OCI-LY1 (cell line): ENCODE measurements at regions not wholly inside any gene's neighbourhood (a gene's known extent, or its start where the extent isn't known, plus 50 kb on each side); places are given as distances from the start of the nearest gene placed in this dataset.

Experiments used
- H2AFZ ChIP-seq: fragments of 200-600 bp; sonication (generic), shearing (Covaris generic); 2 replicates; pipeline ENCODE4 v1.6.0; 2014; ENCODE audit warnings: antibody characterized with exemption, mild to moderate bottlenecking, low read length
- H3F3A ChIP-seq: fragments of 200-600 bp; sonication (generic), shearing (Covaris generic); 2 replicates; pipeline ENCODE4 v1.6.0; 2014; ENCODE audit warnings: mild to moderate bottlenecking, antibody characterized with exemption, low read length, moderate library complexity; ENCODE audit not compliant: insufficient read depth
- H3K27ac ChIP-seq: fragments of 200-600 bp; sonication (generic); 2 replicates; pipeline ENCODE4 v1.5.1; 2014; ENCODE audit warnings: low read length, mixed run types, mild to moderate bottlenecking, low read depth; ENCODE audit not compliant: poor library complexity, severe bottlenecking
- H3K27me3 ChIP-seq: fragments of 200-600 bp; sonication (generic); 2 replicates; pipeline ENCODE4 v1.6.0; 2014; ENCODE audit warnings: antibody characterized with exemption, mild to moderate bottlenecking, low read length, moderate library complexity; ENCODE audit not compliant: insufficient read depth
- H3K36me3 ChIP-seq: fragments of 200-600 bp; sonication (generic); 2 replicates; pipeline ENCODE4 v1.6.1; 2014; ENCODE audit warnings: mild to moderate bottlenecking, antibody characterized with exemption, low read length, moderate library complexity, mixed read lengths; ENCODE audit not compliant: insufficient read depth
- H3K4me1 ChIP-seq: fragments of 200-600 bp; sonication (generic); 2 replicates; pipeline ENCODE4 v1.5.1; 2014; ENCODE audit warnings: mild to moderate bottlenecking, low read length, moderate library complexity; ENCODE audit not compliant: insufficient read depth, severe bottlenecking
- H3K4me2 ChIP-seq: fragments of 200-600 bp; sonication (generic), shearing (Covaris generic); 2 replicates; pipeline ENCODE4 v1.6.1; 2014; ENCODE audit warnings: low read length
- H3K4me3 ChIP-seq: fragments of 200-600 bp; sonication (generic); 2 replicates; pipeline ENCODE4 v1.5.1; 2014; ENCODE audit warnings: low read length, low read depth, mild to moderate bottlenecking, mixed read lengths; ENCODE audit not compliant: poor library complexity, severe bottlenecking
- H3K79me2 ChIP-seq: fragments of 200-600 bp; shearing (Covaris generic); 2 replicates; pipeline ENCODE4 v1.6.1; 2016; ENCODE audit warnings: mixed run types, low read length, mixed read lengths; ENCODE audit not compliant: insufficient read depth
- H3K9ac ChIP-seq: fragments of 200-600 bp; sonication (generic), shearing (Covaris generic); 2 replicates; pipeline ENCODE4 v1.6.1; 2014; ENCODE audit warnings: mild to moderate bottlenecking, low read length, mixed read lengths
- H3K9me2 ChIP-seq: fragments of 200-600 bp; sonication (generic), shearing (Covaris generic); 2 replicates; pipeline ENCODE4 v1.6.1; 2014; ENCODE audit warnings: low read depth, mild to moderate bottlenecking, low read length, mixed read lengths
- H3K9me3 ChIP-seq: fragments of 200-600 bp; shearing (Covaris generic); 2 replicates; pipeline ENCODE4 v1.6.1; 2014; ENCODE audit warnings: low read length, mixed read lengths
- H4K20me1 ChIP-seq: fragments of 200-600 bp; sonication (generic), shearing (Covaris generic); 2 replicates; pipeline ENCODE4 v1.6.0; 2016; ENCODE audit warnings: mild to moderate bottlenecking, low read length; ENCODE audit not compliant: insufficient read depth
- CTCF ChIP-seq: fragments of 200-600 bp; sonication (generic), shearing (Covaris generic); IDR thresholded peaks from 2 replicates; pipeline ENCODE4 v1.5.1; 2017; ENCODE audit warnings: mild to moderate bottlenecking, antibody characterized with exemption, low read length, moderate library complexity, mixed read lengths
- EZH2 ChIP-seq: fragments of 200-600 bp; sonication (generic), shearing (Covaris generic); IDR thresholded peaks from 2 replicates; pipeline ENCODE4 v1.8.0; 2017; ENCODE audit warnings: borderline replicate concordance, mixed run types, mild to moderate bottlenecking, antibody characterized with exemption, low read length, moderate library complexity, mixed read lengths

GRCh38 chr13:27004326-27004725 is 167.3 kb downstream of the USP12 start:
- H2AFZ ChIP-seq: no peak overlapping the region
- no peak overlapping the region for H3K9ac ChIP-seq
- no peaks in the 10 kb centered on the region for H4K20me1 ChIP-seq
- no peaks in the 10 kb centered on the region for H3K9me2 ChIP-seq
- TF ChIP-seq EZH2 (no peak), CTCF (no peak)
- no peaks in the 10 kb centered on the region for H3K9me3 ChIP-seq
- no peak overlapping the region for H3K4me3 ChIP-seq
- no peak overlapping the region for H3K27ac ChIP-seq
- H3K27me3 ChIP-seq: no peaks in the 10 kb centered on the region
- H3K4me2 ChIP-seq: no peak overlapping the region
- H3K79me2 ChIP-seq: no peaks in the 10 kb centered on the region
- no peaks in the 10 kb centered on the region for H3K4me1 ChIP-seq
- H3K36me3 ChIP-seq: no peaks in the 10 kb centered on the region
- H3F3A ChIP-seq: no peaks in the 10 kb centered on the region

GRCh38 chr13:27001705-27002104 is 169.9 kb downstream of the USP12 start:
- no peak overlapping the region for H3K4me3 ChIP-seq
- no peaks in the 10 kb centered on the region for H3K36me3 ChIP-seq
- H3K9ac ChIP-seq: no peak overlapping the region
- no peaks in the 10 kb centered on the region for H3K27me3 ChIP-seq
- H3K79me2 ChIP-seq: no peaks in the 10 kb centered on the region
- H3K4me2 ChIP-seq: no peak overlapping the region
- H2AFZ ChIP-seq: no peak overlapping the region
- no peak for TF ChIP-seq CTCF
- TF ChIP-seq EZH2: no peak
- no peak overlapping the region for H3K27ac ChIP-seq
- H3K4me1 ChIP-seq: no peaks in the 10 kb centered on the region
- no peaks in the 10 kb centered on the region for H3F3A ChIP-seq
- no peaks in the 10 kb centered on the region for H4K20me1 ChIP-seq
- no peaks in the 10 kb centered on the region for H3K9me3 ChIP-seq
- H3K9me2 ChIP-seq: no peaks in the 10 kb centered on the region

GRCh38 chr13:27000686-27001085 is 170.9 kb downstream of the USP12 start:
- peaks cover 5% of the 10 kb centered on the region for H3K9me3 ChIP-seq
- no peak overlapping the region for H3K9ac ChIP-seq
- H3F3A ChIP-seq: no peaks in the 10 kb centered on the region
- no peak overlapping the region for H2AFZ ChIP-seq
- no peaks in the 10 kb centered on the region for H4K20me1 ChIP-seq
- no peaks in the 10 kb centered on the region for H3K9me2 ChIP-seq
- TF ChIP-seq CTCF: no peak
- no peak for TF ChIP-seq EZH2
- H3K4me1 ChIP-seq: no peaks in the 10 kb centered on the region
- no peak overlapping the region for H3K4me3 ChIP-seq
- no peaks in the 10 kb centered on the region for H3K79me2 ChIP-seq
- H3K4me2 ChIP-seq: no peak overlapping the region
- H3K36me3 ChIP-seq: no peaks in the 10 kb centered on the region; the same call in 1 of the 2 replicates
- H3K27me3 ChIP-seq: no peaks in the 10 kb centered on the region
- no peak overlapping the region for H3K27ac ChIP-seq
